Common myeloid progenitor, CD34-positive (primary cell): ENCODE measurements at regions not wholly inside any gene's neighbourhood (a gene's known extent, or its start where the extent isn't known, plus 50 kb on each side); places are given as distances from the start of the nearest gene placed in this dataset.

Experiments used
- CTCF ChIA-PET: fragments of 350-600 bp; sonication (Branson Sonifier 250); formaldehyde crosslinking; loops from one replicate; lab custom pipeline; 2021; ENCODE audit warnings: antibody characterized with exemption; lab: Charles Lee
- POLR2A ChIA-PET: fragments of 350-600 bp; sonication (Branson Sonifier 250); formaldehyde crosslinking; loops from one replicate; lab custom pipeline; 2021; ENCODE audit warnings: antibody characterized with exemption; lab: Charles Lee
- DNase-seq, 3 donors: peaks; one replicate each; pipeline versions ENCODE4 v3.0.0 to v3.0.0-alpha.2; 2013
- H3K27ac ChIP-seq, 2 experiments: 1 replicate in 1 of 2; 2 replicates in 1 of 2; pipeline ENCODE4 v1.7.0; 2013; ENCODE audit warnings: inconsistent platforms in 2 of 2, low read length in 2 of 2, mild to moderate bottlenecking in 2 of 2, low read depth in 1 of 2, moderate library complexity in 1 of 2; ENCODE audit not compliant: severe bottlenecking in 2 of 2, insufficient read depth in 1 of 2, poor library complexity in 1 of 2
- H3K27me3 ChIP-seq, 5 experiments: replicated peaks in 2 of 5; 1 replicate in 3 of 5; 2 replicates in 2 of 5; pipeline versions ENCODE4 v1.6.1 to v1.7.0; 2013; ENCODE audit warnings: low read length in 4 of 5, mild to moderate bottlenecking in 2 of 5, moderate library complexity in 2 of 5, inconsistent platforms in 1 of 5; ENCODE audit not compliant: insufficient read depth in 5 of 5, control insufficient read depth in 4 of 5
- H3K36me3 ChIP-seq, 4 experiments: 1 replicate in 2 of 4; 2 replicates in 2 of 4; pipeline versions ENCODE4 v1.6.1 to v1.7.0; 2013; ENCODE audit warnings: low read length in 3 of 4, control low read depth in 1 of 4, mild to moderate bottlenecking in 1 of 4; ENCODE audit not compliant: control insufficient read depth in 4 of 4, insufficient read depth in 4 of 4
- H3K4me1 ChIP-seq, 4 experiments: 1 replicate in 3 of 4; 2 replicates in 1 of 4; pipeline versions ENCODE4 v1.6.1 to v1.7.1; 2013; ENCODE audit warnings: low read length in 3 of 4, mild to moderate bottlenecking in 3 of 4, control low read depth in 1 of 4, inconsistent platforms in 1 of 4, moderate library complexity in 1 of 4; ENCODE audit not compliant: control insufficient read depth in 4 of 4, insufficient read depth in 4 of 4; ENCODE audit errors: control extremely low read depth in 1 of 4
- H3K4me3 ChIP-seq, 7 experiments: 1 replicate in 4 of 7; 2 replicates in 3 of 7; pipeline versions ENCODE4 v1.5.1 to v1.7.0; 2013; ENCODE audit warnings: mild to moderate bottlenecking in 7 of 7, low read length in 6 of 7, moderate library complexity in 6 of 7, inconsistent platforms in 2 of 7, low read depth in 2 of 7, control low read depth in 1 of 7; ENCODE audit not compliant: insufficient read depth in 4 of 7, control insufficient read depth in 1 of 7; ENCODE audit errors: extremely low read depth in 1 of 7
- H3K9me3 ChIP-seq, 5 experiments: 1 replicate in 4 of 5; 2 replicates in 1 of 5; pipeline versions ENCODE4 v1.6.1 to v1.7.1; 2013; ENCODE audit warnings: low read length in 4 of 5, mild to moderate bottlenecking in 2 of 5, inconsistent platforms in 1 of 5, low read depth in 1 of 5, moderate library complexity in 1 of 5; ENCODE audit not compliant: control insufficient read depth in 4 of 5, insufficient read depth in 2 of 5; ENCODE audit errors: control extremely low read depth in 1 of 5
- WGBS: methylation state at CpG from one replicate; pipeline ENCODE4 v1.1.5; 2013; ENCODE audit not compliant: insufficient coverage; 5-methylcytosine and 5-hydroxymethylcytosine counted together

DNA sequence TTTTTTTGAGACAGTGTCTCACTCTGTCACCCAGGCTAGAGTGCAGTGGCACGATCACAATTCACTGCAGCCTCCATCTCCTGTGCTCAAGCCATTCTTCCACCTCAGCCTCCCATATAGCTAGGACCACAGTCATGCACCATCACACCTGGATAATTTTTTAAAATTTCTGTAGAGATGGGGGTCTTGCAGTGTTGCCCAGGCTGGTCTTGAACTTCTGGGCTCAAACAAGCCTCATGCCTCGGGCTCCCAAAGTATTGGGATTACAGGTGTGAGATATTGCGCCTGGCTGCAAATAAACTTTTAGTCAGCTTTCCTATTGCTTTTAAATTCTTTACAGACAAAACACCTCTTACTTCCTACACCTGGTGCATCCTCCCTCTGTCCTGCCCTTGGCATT, 102.1 kb upstream of the VEPH1 start:
- CTCF ChIA-PET: interaction anchor here (0.7 to 3.4 kb wide), 16 partner anchors 10 to 929 kb away, joined by 3 to 20 read pairs (median 4); partner anchors contain the start of gene RSRC1
- POLR2A ChIA-PET: no interaction called here

DNA sequence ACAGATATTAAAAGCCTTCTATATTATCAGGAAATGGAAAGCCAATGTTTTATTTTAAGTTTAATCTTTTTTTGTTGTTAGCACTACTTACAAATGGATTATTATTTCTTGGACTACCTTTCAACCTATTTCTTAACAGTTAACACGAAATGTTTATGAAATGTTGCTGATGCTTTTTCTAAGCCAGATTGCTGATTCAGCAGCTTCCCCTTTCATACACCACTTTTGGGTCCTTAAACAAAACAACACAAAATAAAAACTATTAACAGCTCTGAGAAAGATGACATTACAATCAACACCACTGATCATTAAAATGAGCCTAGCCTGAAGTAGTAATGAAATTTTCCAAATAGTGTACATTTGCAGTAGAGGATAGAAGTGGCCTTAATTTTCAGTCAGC, 99.2 kb upstream of the VEPH1 start:
- H3K36me3 ChIP-seq: no peaks in the 10 kb centered on the region
- CTCF ChIA-PET: interaction anchor here (1.5 kb wide), 1 partner anchor 30 kb away, joined by 5 read pairs; no protein-coding TSS in a partner anchor
- no peak overlapping the region for H3K4me3 ChIP-seq
- POLR2A ChIA-PET: no interaction called here
- H3K9me3 ChIP-seq: no peaks in the 10 kb centered on the region
- no peak overlapping the region for H3K27ac ChIP-seq
- H3K4me1 ChIP-seq: peaks cover 5 to 14% (median 13%) of the 10 kb centered on the region in 4 experiments
- no CpG with 5 or more reads among the region's 1 CpG for WGBS
- peaks cover 0 to 4% (median 1%) of the 10 kb centered on the region in 5 experiments for H3K27me3 ChIP-seq
- no peak for DNase-seq

More for the DNA sequence above, 102.1 kb upstream of the VEPH1 start:
- DNase-seq: no peak
- 81% methylated on average over 3 of the region's 3 CpGs for WGBS
- H3K27ac ChIP-seq: no peak overlapping the region
- H3K4me3 ChIP-seq: no peak overlapping the region
- peaks cover 5 to 36% (median 25%) of the 10 kb centered on the region in 4 experiments for H3K4me1 ChIP-seq
- peaks cover 0 to 7% (median 3%) of the 10 kb centered on the region in 5 experiments for H3K27me3 ChIP-seq
- no peaks in the 10 kb centered on the region for H3K9me3 ChIP-seq
- no peaks in the 10 kb centered on the region for H3K36me3 ChIP-seq

DNA sequence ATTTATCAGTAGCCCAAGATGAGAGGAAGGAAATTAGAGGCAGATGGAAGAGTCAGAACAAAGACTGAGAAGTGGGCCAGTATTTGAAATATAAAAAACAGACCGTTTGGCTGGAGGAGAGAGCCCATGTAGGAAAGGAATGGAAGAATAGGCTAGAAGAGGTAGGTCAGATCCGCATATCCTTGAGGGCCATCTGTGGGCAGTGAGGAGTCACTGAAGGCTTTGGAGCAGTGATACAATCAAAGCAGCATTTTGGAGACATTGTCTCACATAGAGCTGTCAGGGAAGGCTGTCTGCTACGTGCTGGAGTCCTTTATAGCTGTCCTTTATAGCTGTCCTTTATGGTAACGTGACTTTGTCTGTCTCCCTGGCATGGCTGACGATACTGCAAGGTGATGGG, 92.0 kb upstream of the VEPH1 start:
- no peak for DNase-seq
- ChIA-PET CTCF (interaction anchor here (1.2 to 3.6 kb wide), 2 partner anchors 11 kb away, joined by 3 to 20 read pairs; no protein-coding TSS in a partner anchor), POLR2A (no interaction called here)
- Histone ChIP-seq H3K27me3 (peaks cover 0 to 7% (median 3%) of the 10 kb centered on the region in 5 experiments), H3K27ac (no peak overlapping the region), H3K4me1 (no peaks in the 10 kb centered on the region), H3K9me3 (no peaks in the 10 kb centered on the region), H3K36me3 (no peaks in the 10 kb centered on the region), H3K4me3 (no peak overlapping the region)
- 94% methylated on average over 2 of the region's 5 CpGs for WGBS

DNA sequence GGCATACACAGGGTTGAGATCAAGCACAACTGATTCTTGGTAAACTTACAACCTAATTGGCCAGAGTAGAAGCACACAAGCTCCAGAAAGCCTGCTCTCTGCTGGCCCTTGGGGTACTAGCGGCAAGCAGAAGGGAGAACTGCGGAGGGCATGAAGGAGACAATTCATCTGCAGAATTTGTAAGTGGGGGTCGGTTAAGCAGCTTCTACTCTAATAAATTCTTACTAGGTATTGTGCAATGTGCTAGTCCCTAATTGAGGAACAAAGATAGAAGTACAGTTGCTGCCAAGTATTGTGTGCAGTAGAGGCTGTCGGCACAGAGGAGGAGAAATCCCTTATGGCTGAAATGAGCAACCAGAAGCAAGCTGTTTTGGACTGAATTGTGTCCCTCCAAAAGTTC, 91.2 kb upstream of the VEPH1 start:
- Histone ChIP-seq H3K4me3 (no peak overlapping the region), H3K27me3 (peaks cover 0 to 7% (median 3%) of the 10 kb centered on the region in 5 experiments), H3K27ac (no peak overlapping the region), H3K4me1 (no peaks in the 10 kb centered on the region), H3K36me3 (no peaks in the 10 kb centered on the region), H3K9me3 (no peaks in the 10 kb centered on the region)
- no peak for DNase-seq
- POLR2A ChIA-PET: no interaction called here
- CTCF ChIA-PET: interaction anchor here (1.1 to 3.6 kb wide), 2 partner anchors 10 to 12 kb away, joined by 4 to 20 read pairs; no protein-coding TSS in a partner anchor
- WGBS: no CpG with 5 or more reads among the region's 4 CpGs

DNA sequence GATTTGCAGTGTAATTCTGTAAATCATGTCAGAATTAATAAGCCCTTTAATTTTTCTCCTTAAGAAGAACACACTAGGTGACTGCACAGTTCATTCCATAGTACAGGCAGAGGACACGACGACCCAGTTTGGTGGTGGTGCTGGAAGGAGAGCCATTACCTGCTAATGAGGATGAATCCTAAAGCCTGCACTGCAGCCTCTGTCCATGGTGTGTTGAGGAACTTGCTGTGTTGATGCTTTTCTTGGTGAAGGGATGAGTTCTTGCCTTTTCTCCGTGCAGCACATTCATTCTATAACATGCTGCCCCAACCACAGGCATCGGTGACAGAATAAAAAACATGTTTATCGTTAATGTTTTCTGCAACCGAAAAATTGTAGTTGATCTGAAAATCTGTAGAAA, 89.6 kb upstream of the VEPH1 start:
- DNase-seq: no peak
- CTCF ChIA-PET: interaction anchor here (1.6 to 3.6 kb wide), 2 partner anchors 11 to 14 kb away, joined by 3 to 20 read pairs; no protein-coding TSS in a partner anchor
- no peaks in the 10 kb centered on the region for H3K9me3 ChIP-seq

DNA sequence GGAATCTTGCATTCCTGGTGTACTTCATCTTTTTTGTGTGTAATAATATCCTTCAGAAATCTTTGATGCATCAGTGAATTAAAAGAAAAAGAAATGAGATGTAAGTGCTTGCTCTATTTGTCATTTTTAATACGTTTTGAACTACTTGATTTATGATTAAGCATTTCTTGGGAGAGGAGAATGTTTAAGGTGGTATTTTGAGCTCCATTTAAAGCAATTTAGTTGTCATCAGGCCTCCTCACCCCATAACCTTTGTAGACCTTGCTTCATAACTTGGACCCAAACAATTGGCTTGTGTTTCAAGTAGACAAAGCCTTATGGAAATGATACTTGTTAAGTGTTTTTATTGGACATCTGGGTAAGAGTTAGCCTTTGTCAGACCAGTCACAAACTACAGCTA, 87.1 kb upstream of the VEPH1 start:
- no peaks in the 10 kb centered on the region for H3K36me3 ChIP-seq
- no peak overlapping the region for H3K4me3 ChIP-seq
- no peak overlapping the region for H3K27ac ChIP-seq
- POLR2A ChIA-PET: no interaction called here
- H3K9me3 ChIP-seq: no peaks in the 10 kb centered on the region
- no peak for DNase-seq
- H3K4me1 ChIP-seq: no peaks in the 10 kb centered on the region
- WGBS: no CpG with 5 or more reads among the region's 1 CpG
- peaks cover 0 to 3% (median 2%) of the 10 kb centered on the region in 5 experiments for H3K27me3 ChIP-seq
- CTCF ChIA-PET: interaction anchor here (1.8 kb wide), 1 partner anchor 153 kb away, joined by 3 read pairs; the partner anchor contains the start of gene PTX3

More for the DNA sequence above, 89.6 kb upstream of the VEPH1 start:
- no peaks in the 10 kb centered on the region for H3K4me1 ChIP-seq
- no peaks in the 10 kb centered on the region for H3K36me3 ChIP-seq
- no peak overlapping the region for H3K27ac ChIP-seq
- WGBS: no CpG with 5 or more reads among the region's 6 CpGs
- H3K4me3 ChIP-seq: no peak overlapping the region
- POLR2A ChIA-PET: no interaction called here
- H3K27me3 ChIP-seq: peaks cover 0 to 7% (median 3%) of the 10 kb centered on the region in 5 experiments

DNA sequence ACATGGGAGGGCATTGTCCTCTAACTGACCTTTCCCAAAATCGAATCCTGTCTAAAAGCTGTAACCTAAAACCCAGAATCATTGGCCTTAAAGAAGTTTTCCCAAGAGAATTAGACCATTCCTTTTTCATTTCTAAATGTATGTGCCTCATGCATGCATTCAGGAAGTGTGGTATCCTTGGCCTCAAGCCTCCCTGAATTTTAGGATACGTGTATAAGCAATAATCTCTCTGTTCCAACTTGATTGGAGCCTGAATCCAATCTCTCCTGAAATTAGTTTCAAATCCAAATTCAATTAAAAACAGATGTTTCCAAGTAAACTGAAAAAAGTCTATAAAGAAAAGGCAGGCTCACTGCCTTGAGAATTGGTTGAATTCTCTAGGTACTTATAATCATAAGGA, 86.0 kb upstream of the VEPH1 start:
- no peak overlapping the region for H3K27ac ChIP-seq
- no peaks in the 10 kb centered on the region for H3K9me3 ChIP-seq
- no peak overlapping the region for H3K4me3 ChIP-seq
- ChIA-PET POLR2A (no interaction called here), CTCF (no interaction called here)
- H3K4me1 ChIP-seq: no peaks in the 10 kb centered on the region
- no peak for DNase-seq
- H3K27me3 ChIP-seq: peaks cover 0 to 3% (median 2%) of the 10 kb centered on the region in 5 experiments
- whole genome bisulfite sequencing: 100% methylated on average over 2 of the region's 2 CpGs
- no peaks in the 10 kb centered on the region for H3K36me3 ChIP-seq
